Activated CD4-positive, alpha-beta T cell treated with anti-CD3 and anti-CD28 coated beads, Interleukin-2, amount 50 U/mL, for 16 hours (primary cell): ENCODE measurements at regions not wholly inside any gene's neighbourhood (a gene's known extent, or its start where the extent isn't known, plus 50 kb on each side); places are given as distances from the start of the nearest gene placed in this dataset.

Source experiments
- DNase-seq: peaks from one replicate; pipeline ENCODE4 v3.0.0-alpha.2; 2020

DNA sequence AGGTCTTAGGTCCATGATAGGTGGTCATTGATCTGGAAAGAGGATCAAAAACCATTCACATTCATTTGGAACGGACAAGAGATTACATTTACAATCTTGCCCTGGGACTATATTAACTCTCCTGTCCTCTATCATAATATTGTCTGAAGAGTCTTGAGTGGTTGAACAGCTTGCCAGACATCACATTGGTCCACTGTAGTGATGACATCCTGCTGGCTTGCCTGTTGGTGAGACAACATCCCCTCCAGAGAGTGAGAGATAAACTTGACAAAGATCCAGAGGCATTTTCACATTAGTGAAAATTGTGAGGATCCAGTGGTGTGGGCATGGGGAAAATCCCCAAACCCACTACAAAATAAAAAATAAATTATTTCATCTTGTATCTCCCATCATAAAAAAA, 155.7 kb upstream of the LEF1 start:
- DNase-seq = no peak

DNA sequence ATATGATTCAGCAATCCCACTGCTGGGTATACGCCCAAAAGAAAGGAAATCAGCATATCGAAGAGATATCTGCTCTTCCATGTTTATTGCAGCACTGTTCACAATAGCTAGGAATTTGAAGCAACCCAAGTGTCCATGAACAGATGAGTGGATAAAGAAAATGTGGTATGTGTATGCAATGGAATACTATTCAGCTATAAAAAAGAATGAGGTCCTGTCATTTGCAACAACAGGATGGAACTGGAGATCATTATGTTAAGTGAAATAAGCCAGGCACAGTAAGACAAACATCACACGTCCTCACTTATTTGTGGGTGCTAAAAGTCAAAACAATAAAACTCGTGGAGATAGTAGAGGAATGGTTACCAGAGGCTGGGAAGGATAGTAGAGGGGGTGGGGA, 153.8 kb upstream of the LEF1 start:
- no peak for DNase-seq

DNA sequence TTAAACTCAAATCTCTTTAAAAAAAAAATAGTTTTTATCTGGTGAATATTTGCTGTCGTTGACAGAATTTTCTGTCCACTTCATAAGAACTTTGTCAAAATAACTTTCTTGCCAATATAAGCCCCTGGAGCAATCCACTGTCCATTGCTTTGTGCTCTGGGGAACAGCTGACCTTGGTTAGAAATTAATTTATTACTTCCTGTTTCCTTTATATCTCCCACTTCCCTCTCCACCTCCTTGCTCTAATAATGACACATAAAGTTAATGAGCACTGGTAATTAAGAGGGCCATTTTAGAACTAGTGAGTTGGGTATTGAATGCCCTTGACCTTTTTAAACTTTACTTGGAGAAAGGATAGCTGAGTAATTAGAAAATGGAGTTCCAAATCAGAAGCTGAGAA, 151.3 kb upstream of the LEF1 start:
- DNase-seq = no peak

DNA sequence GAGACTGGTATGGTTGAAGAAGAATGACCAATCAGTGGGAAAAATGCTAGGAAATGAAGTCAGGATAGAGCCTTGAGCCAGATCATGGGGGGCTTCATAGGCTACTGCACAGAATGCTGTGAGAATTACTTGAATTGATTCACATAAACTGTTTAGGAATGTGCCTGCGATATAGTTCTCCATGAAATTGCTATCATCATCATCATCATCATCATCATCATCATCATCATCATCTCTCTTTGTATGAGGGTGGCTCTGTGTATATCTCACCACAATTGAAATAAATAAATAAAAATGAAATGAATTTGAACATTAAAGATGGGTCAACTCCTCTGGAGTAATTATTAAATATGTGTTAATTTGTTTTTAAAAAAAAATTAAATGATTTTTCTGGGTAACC, 148.6 kb upstream of the LEF1 start:
- no peak for DNase-seq

DNA sequence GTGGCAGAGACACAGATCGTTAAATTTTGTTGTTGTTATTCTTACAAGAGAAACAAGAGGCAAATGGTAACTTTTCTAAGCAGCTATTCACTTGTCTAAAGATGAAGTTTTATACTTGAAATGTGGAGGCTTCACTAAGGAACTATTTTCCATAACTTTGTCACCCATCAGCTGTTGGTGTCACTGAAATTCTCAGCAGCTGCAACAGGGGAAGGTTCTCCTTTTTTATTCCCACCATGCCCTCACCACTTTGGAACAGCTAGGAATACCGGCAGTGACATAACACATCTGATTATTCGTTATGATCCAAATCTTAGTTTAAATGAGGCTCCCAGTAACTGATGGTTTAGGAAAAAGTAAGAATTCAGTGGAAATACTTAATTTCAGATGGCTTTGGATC, 147.0 kb upstream of the LEF1 start:
- no peak for DNase-seq

DNA sequence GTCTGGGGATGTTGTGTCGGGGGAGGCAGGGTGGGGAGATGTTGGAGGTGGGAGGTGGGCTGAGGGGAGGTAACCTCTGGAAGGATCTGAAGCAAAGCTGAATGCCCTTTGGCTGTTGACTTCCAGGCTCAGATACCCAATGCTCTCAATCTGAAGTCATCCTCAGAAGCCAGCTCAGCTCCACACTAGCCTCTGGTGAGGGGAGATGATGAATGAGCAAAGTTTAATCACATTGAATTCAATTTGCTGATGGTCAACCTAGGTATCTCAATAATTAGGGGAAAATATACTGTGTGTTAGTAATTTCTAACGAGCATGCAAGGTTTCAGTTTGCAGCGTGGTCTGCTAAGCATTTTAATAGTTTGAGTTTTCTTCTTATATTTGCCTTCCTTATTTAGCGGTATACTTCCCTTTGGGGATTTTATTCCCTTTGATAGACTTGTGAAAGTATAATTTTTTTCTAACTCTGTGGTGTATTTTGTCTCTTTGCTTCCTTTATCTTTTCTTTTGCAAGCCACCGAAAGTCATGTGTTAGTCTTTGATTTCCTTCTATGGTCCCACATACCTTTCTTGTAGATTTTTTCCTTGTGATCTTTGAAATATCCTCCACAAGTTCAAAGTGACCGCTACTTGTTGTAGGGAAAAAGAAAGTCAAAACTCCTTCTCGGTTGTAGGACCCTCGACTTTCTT, 146.3 kb upstream of the LEF1 start:
- no peak for DNase-seq

DNA sequence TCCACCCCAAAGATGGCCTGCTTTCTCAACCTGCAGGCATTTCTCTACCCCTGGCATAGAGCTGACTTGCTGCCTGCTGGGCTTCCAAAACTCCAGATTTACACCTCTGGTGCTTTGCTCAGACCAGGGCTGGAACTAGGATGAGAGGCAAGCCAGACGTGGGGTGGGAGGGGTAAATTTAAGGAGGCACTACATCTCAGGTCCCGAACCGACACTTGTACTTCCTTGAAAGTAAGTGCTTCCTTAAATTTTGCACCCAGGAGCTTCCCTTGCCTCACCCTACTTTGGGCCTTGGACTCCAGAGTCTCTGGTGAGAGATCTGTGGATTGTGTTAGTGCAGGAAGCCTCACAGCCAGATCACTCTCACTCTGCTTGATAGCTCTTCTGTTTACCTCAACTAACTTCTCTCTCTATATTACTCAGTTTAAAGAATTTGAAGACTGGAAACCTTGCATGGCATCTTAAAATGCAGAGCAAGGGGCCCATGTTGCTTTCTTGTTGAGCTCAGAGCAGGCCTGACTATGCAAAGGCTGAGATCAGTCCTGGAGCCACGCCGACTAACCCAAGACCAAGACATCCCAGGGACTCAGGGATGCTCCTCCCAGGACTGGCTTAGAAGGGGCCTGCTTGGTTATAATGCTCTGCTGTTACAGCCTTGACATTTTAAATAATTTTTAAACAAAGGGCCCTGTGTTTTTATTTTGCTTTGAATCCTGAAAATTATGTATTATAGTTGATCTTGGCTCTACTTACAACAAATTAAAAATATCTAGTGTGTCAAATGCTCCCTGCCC, 145.0 kb upstream of the LEF1 start:
- DNase-seq = no peak

DNA sequence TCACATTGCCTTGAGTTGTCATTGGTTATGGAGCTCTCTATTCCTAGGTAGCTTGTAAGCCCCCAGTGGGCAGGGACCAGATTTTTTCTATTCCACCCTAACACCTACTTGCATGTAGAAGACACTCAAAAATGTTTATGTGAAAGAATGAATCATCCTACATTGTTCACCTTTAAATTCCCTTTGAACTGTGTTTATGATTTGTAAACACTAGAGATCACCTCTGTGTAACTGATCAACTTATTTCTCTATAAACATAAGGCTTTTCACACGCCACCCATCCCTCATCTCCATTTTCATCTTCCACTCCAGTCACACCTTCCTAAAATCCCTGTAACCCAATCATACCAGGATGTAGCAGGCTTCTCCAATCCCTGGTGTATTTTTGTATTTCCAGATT, 142.6 kb upstream of the LEF1 start:
- DNase-seq = no peak

DNA sequence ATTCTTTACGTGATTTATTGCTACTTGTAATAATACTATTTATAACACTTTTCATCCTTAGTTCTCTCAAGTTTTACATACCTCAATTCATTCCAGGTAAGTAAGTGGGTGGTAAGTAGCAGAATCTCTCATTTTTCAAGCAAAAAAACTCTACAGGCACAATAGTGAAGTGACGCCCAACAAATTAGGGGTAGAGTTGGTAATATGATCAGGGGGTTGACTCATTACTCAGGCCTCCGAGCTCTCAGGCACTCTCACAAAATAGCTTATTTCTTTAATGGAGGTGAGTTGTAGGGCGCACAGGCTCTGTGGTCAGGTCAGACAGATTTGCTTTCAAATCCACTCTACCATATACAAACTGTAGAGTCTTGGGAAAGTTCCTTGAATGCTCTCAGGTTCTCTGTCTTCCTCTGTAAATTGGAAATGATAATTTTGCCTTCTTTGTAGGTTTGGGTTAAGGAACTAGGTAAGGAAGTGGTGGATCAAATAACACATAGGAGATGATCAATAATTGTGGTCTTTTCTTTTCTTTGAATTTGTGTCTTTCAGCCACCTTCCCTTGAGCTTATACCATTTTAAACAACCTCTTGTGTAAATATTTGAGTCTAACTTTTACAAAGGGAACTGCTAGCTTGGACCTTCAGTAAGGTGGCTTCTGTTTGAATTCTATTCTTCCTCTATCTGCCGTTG, 134.9 kb upstream of the LEF1 start:
- DNase-seq = no peak

DNA sequence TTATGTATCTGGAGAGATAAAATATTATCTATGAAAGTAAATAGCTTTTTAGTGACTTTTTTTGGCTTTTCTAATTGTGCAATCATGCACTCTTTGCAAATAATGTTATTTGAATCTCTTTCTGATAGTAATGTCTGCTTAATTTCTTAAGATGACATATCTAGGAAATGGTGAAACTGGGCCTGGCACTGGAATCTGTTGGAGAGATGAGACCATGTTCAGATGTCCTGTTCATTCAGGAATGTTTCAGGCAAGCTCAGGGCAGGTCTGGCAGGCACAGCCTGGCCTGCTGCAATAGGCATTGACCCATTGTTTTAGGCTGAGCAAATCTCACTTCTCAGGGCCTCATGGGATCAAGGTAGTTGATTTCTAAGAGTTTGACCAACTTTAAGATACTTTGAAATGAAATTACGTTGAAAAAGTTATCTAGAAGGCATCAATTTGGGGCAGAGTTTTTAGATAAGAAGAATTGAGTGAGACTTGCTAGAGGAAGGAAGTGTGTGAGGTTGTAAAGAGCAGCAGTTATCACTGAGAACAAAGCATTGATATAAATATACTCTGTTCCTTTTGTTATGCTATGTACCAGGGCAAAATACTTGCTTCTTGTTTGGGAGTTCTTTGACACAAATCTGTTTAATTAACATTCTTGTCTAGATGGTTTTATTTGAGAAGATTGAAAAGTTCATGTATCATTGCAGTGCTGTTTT, 133.0 kb upstream of the LEF1 start:
- DNase-seq = no peak

DNA sequence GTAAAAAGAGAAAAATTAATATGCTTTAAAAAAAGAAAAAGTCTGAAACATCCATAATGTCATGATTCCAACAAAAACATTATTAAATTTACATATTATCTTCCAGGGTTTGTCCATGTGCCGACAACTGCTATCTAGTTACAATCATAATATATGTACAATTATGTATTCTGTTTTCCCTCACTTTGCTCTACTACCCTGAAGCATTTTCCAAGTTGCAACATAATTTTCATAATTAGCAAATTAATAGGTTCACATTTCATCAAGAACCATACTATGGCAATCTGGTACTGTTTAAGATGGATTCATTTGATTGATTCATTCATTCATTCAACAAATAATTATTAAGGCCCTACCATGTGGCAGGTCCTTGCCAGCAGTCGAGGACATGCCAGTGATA, 128.9 kb upstream of the LEF1 start:
- DNase-seq = no peak

DNA sequence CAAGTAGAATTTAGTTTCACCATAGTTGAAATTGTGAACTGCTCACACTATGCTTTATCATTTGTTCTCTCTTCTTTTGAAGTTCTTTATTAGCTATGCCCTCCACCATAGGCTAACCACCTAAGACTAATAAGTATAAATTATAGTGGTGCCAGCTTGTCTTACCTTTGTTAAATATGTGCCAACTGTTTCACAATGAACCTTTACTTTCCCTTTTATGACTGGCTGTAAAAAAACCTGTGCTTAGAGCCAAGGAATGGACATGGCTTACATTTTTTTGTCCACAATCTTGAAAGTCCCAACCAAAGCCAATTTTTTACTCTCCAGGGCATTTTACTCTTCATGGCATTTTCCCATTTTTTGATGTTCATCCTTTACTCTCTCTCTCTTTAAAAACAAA, 123.5 kb upstream of the LEF1 start:
- no peak for DNase-seq

DNA sequence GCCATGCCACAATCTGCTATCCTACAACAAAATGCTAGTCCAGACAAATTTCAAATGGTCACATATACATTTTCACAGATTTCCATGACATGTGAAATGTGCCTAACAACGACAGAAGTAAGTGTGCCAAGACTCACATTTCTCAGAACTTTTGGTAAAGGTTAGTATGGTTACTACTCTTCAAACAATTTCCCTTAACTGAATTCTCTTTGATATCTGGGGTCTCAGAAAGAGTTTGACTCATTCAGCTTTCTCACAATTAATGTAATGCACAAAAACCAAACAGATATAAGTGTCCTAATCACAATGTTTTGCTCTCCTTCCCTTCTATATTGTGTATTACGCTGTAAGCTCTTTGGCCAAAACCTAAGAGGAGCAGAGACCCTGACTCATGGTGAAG, 122.4 kb upstream of the LEF1 start:
- peak; percentile 28 for DNase-seq

DNA sequence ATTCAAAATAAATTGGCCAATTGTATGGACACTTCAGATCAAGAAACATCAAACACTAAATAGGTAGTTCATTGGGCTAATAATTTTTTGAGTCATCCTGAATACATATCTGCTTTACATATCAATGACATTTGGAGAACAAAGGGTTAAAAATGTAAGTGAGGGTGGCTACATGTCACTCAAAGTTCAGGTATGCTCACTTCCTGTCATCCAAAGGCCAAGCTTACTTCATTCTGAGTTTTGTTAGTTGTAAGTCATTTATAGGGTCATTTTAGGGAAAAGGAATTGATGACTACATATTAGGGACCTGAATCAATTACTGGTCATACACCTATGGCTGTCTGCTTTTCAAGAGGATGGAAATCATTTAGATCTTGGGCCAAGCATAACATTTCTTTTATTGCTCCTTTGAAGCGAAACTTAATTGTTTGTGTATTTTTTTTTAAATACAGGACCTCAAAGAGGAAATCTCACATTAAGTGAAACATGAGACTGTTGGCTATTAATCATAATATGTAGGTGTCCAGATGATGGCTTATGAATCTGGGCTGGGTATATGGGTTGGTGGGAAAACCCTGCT, 119.2 kb upstream of the LEF1 start:
- DNase-seq = no peak

DNA sequence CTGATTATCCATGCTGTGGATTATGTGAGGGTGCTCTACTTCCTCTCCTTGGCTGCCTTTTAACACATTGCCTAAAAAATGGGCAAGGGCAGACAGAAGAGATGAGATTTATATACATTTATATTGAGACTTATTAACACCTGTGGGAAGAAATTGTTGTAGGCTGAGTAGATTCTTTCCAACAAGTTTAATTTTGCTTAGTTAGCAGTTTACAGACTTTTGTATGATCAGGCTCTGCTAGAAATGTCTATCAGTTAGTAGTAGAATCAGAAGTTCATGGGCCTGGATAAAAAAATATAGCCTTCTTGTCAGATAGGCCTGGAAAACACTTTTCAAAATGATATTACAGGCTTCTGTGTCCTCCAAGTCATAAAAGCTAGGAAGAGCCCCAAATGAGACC, 111.3 kb upstream of the LEF1 start:
- no peak for DNase-seq

DNA sequence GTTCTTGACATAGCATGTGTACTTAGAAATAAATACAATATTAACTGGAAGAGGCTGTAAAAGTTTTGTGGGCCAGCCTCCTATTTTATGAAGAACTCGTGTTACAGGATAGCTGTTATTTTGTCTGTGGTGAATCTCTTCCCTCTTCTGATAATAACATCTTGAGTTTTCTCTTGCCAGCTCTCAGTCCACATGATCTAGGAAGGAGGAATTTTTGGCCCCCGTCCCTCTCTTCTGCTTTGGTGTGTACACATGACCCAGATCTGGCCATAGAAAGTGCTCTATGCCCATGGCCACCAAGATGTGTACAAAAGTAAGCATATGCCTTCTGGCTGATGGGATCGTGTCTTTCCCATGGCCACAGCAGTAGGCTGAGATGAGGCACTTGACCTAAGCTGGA, 108.0 kb upstream of the LEF1 start:
- DNase-seq = no peak

DNA sequence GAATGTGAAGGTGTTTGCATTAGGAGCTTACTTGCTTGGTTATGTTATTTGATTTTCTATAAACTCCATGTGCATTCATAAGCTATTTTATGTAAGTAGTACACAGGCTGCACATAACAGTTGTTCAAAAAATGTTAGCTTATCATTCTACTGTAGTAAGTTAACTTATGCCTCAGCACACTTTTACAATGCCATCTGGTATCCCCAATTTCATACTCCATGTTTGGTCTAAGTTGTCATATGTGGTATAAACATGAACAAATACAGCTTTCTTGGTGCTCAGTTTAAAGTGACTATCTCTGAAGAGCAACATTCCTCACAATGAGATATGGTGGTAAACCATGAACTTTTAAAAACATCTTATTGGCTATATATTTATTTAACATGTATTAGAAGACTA, 104.3 kb upstream of the LEF1 start:
- no peak for DNase-seq

DNA sequence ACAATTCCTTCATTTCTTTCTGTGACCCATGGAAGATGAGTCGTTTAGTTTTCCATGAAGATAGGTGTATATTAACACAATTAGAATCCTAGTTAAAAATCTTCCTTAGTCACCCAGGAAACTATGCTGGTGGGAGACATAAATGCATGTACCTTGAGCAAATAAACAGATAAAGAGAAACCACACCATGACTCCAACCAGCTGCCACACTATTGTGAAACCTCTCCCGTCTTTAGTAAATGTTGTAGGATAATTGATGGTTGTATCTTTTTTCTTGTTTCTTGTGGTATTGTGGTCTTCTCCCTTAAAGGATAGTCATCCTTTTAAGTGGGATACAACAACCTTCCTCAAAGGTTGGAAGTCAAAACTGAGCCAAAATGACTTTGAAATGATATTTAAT, 103.8 kb upstream of the LEF1 start:
- DNase-seq = no peak

DNA sequence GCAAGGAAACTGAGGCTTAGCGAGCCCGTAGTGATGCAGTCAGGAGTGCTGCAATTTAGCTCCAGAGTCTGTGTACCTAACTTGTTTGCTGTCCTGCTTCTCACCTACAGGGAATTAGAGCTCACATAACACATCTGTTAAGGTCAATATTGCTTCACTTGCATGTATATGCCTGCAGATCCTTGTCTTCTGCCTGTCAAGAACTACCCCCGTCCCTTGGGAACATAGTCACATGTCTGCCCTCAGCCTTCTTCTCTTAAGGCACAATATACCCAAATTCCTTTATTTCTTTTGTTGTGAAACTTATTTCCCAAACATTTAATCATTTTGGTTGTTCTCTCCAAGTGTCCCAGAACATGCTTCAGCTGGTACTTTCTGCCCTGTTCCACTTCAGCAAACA, 103.3 kb upstream of the LEF1 start:
- no peak for DNase-seq

DNA sequence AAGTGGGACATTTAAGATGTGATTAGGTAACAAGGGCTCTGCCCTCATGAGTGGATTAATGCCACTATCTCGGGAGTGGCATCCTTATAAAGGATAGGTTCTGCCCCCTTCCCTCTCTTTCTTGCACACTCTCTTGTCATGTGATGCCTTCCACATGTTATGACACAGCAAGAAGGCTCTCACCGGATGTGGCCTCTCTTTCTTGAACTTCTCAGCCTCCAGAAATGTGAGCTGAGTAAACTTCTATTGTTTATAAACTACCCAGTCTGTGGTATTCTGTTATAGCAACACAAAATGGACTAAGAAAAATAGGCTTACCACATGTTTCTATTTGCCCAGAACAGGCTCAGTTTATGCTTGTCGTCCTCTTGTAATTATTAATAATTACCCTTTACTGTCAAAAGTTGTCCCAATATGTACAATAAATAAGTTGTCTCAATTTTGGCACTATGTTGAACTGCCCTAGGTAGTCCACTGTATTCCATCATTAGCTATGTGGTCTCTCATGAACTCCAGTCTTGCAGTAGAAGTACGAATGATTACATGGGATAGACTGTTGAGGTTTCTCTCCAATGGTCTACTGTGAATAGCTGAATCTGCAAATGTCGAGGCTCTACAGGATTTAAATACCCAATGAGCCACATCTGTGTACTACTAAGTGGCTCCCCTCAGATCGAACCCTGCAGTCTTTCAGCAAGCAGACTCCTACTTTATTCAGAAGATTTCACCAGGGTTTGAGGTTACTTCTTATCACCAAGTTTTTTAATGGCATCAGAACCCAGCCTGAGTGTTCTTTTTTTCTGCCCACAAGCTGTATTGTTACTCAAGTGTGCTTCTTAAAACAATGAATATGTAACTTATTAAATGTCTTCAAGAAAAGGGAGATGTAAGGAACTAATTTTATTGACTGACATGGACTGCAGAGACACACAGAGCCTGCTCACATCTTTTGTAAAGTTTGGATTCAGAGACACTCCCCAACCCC, 102.0 kb upstream of the LEF1 start:
- DNase-seq = no peak

DNA sequence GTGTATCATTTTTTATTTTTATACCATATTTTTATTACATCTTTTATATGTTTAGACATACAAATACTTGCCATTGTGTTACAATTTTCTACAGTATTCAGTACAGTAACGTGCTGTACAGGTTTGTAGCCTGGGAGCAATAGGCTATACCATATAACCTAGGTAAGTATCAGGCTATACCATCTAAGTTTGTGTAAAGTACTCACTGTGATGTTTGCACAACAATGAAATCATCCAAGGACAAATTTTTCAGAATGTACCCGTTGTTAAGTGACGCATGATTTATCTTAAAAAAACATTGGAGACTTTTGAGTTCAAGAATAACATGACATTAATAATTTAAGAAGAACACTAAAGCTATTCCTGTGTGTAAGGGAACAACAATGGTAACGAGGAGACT, 96.0 kb upstream of the LEF1 start:
- DNase-seq = no peak

DNA sequence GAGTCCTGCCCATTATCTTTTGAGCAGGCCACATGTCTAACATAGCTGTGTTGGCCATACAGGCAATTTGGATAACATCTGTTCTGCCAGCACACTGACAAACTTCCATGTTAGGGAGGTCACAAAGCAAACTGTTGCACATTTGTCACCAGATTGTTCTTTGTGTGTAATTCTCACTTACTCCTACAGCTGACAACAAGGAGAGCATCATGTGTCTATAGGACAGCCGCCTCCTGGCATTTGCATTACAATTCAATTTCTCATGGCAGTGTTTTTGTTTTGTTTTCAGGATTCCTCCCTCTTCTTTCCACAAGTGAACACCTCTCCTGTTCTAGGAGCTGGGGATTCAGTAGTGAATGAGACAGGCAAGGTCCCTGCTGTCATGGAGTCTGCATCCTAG, 94.3 kb upstream of the LEF1 start:
- DNase-seq = no peak
